Transverse colon (tissue), 4 donors: ENCODE measurements at regions not wholly inside any gene's neighbourhood (a gene's known extent, or its start where the extent isn't known, plus 50 kb on each side); places are given as distances from the start of the nearest gene placed in this dataset.

Experiments used
- DNase-seq: peaks from one replicate; pipeline ENCODE4 v3.0.0-alpha.2; 2019
- H3K27ac ChIP-seq, 4 donors: fragments of 200-600 bp; sonication (generic); 2 replicates each; pipeline ENCODE4 v1.5.1; 2016 to 2018; ENCODE audit warnings: inconsistent platforms in 4 of 4
- H3K27me3 ChIP-seq: fragments of 200-600 bp; sonication (generic); 2 replicates; pipeline ENCODE4 v1.5.1; 2017; ENCODE audit warnings: inconsistent platforms
- H3K36me3 ChIP-seq, 4 donors: fragments of 200-600 bp; sonication (generic); 2 replicates each; pipeline ENCODE4 v1.5.1; 2017 to 2019; ENCODE audit warnings: inconsistent platforms in 4 of 4
- H3K4me1 ChIP-seq, 4 donors: fragments of 200-600 bp; sonication (generic); 2 replicates each; pipeline ENCODE4 v1.5.1; 2017 to 2020; ENCODE audit warnings: inconsistent platforms in 4 of 4
- H3K4me3 ChIP-seq, 4 donors: fragments of 200-600 bp; sonication (generic); 1 replicate in 1 of 4; 2 replicates in 3 of 4; pipeline versions ENCODE4 v1.5.1 to v1.6.1; 2017 to 2019; ENCODE audit warnings: inconsistent platforms in 4 of 4
- H3K9me3 ChIP-seq, 2 donors: fragments of 200-600 bp; sonication (generic); 2 replicates each; pipeline ENCODE4 v1.5.1; 2017 to 2019; ENCODE audit warnings: inconsistent platforms in 2 of 2
- EP300 ChIP-seq: sonication (generic); formaldehyde crosslinking; IDR thresholded peaks from one replicate; pipeline ENCODE4 v1.6.1; 2017; ENCODE audit warnings: antibody characterized with exemption, low read depth
- POLR2A ChIP-seq: fragments of 450-650 bp; IDR thresholded peaks from one replicate; pipeline ENCODE4 v1.6.1; 2016; ENCODE audit warnings: antibody characterized with exemption, mild to moderate bottlenecking, moderate library complexity
- POLR2AphosphoS5 ChIP-seq, 3 donors: sonication (generic); formaldehyde crosslinking; IDR thresholded peaks; one replicate each; pipeline ENCODE4 v1.6.1; 2016; ENCODE audit warnings: antibody characterized with exemption in 3 of 3
- WGBS, 2 donors: methylation state at CpG; one replicate each; pipeline ENCODE4 v1.1.5; 2018; ENCODE audit warnings: low coverage in 1 of 2; 5-methylcytosine and 5-hydroxymethylcytosine counted together
- in situ Hi-C, 4 donors: fragments of 200-750 bp; cut with MboI; loops; one replicate each; pipeline versions ENCODE4 v1.15.0 to v1.15.1; 2017; ENCODE audit warnings: low sequenced_read_pairs in 3 of 4, low pct_ligation_motif_present in 1 of 4, low pct_unique_long_range_greater_than_20kb in 1 of 4
- intact Hi-C: fragments of 100-400 bp; cut with DNase I; formaldehyde crosslinking; loops from one replicate; pipeline ENCODE4 v1.15.1; 2023; ENCODE audit warnings: low total_unique reads
- small RNA-seq, 4 donors: library from RNA; depleted of rRNA; stranded (forward); fragments of <200 nt; gene quantifications; one replicate each; pipeline ENCODE3, GENCODE V24; 2016
- TF ChIP-seq, protein P1 (sequence below), 5 experiments: fragments of 200-600 bp in 3 of 5; fragments of 450-650 bp in 2 of 5; sonication (generic) in 3 of 5; IDR thresholded peaks; 1 replicate in 2 of 5; 2 replicates in 3 of 5; pipeline ENCODE4 v1.5.1; 2016 to 2017; ENCODE audit warnings: antibody characterized with exemption in 5 of 5, inconsistent platforms in 3 of 5, mild to moderate bottlenecking in 2 of 5, moderate library complexity in 1 of 5

DNA sequence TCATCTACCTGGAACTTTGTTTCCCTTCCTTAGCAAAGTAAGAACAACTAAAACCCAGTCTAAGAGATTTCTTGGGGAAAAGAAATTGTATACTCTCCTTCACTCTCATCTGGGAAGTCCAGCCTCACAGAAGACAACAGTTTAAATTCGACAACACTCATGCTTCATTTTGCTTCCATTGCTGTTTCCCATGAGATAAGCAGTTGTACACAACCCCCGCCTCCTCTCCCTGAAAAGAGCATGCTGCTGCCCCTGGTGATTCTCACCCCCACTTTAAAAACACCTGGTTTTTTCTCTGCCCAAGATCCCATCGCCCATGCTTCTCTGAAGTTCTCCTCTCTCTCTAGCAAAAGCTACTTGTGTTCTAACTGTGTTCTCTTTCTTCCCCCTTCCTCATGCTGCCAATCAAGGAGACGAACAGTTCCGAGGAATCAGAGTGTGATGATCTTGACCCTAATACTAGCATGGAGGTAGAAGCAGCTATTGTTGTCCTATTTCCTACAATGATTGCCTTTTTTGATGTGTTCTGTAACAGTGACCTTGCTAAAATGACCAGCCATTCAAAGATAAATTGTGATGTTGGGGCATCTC is 51.1 kb upstream of the UMPS start:
- no peak overlapping the region for H3K4me3 ChIP-seq
- H3K9me3 ChIP-seq: no peaks in the 10 kb centered on the region
- no peaks in the 10 kb centered on the region for H3K27me3 ChIP-seq
- 44 to 95% methylated on average over 2 to 5 of the region's 5 CpGs for WGBS, 2 donors
- H3K27ac ChIP-seq: no peak overlapping the region
- in situ Hi-C loops (no loop called here), intact Hi-C loops (no loop called here)
- no peak for DNase-seq
- TF ChIP-seq POLR2A: no peak
- no peak for TF ChIP-seq POLR2AphosphoS5 (IDR thresholded peaks at IDR 0.05)
- TF ChIP-seq EP300: no peak
- TF ChIP-seq, protein P1, sequence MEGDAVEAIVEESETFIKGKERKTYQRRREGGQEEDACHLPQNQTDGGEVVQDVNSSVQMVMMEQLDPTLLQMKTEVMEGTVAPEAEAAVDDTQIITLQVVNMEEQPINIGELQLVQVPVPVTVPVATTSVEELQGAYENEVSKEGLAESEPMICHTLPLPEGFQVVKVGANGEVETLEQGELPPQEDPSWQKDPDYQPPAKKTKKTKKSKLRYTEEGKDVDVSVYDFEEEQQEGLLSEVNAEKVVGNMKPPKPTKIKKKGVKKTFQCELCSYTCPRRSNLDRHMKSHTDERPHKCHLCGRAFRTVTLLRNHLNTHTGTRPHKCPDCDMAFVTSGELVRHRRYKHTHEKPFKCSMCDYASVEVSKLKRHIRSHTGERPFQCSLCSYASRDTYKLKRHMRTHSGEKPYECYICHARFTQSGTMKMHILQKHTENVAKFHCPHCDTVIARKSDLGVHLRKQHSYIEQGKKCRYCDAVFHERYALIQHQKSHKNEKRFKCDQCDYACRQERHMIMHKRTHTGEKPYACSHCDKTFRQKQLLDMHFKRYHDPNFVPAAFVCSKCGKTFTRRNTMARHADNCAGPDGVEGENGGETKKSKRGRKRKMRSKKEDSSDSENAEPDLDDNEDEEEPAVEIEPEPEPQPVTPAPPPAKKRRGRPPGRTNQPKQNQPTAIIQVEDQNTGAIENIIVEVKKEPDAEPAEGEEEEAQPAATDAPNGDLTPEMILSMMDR (IDR thresholded peaks at IDR 0.05): no peak
- no peaks in the 10 kb centered on the region for H3K4me1 ChIP-seq
- H3K36me3 ChIP-seq: peaks cover 0 to 12% (median 2%) of the 10 kb centered on the region in 4 donors

Small RNA genes in the stretch of these regions (small RNA-seq; reads per million reads assigned to genes)
- gene MIR5002 (0 to 0.18 (median 0.07) reads per million in 4 donors), gene MIR6083 (0 reads per million in 4 donors), gene RNU6-143P (0 reads per million in 4 donors)
